DMS 273 treated with DMSO at 0.1 percent for 48 hours (cell line): ENCODE measurements at regions not wholly inside any gene's neighbourhood (a gene's known extent, or its start where the extent isn't known, plus 50 kb on each side); places are given as distances from the start of the nearest gene placed in this dataset.
"Not testable (repeated sequence)": the region's sequence is repeated elsewhere in the genome, so short reads cannot be mapped to it uniquely, and the experiment has no call there.

Experiments
- DNase-seq: peaks from one replicate; lab custom pipeline; 2025; lab: John Stamatoyannopoulos, UW

GRCh38 chr10:84704101-84704500, 375.7 kb downstream of the CCSER2 start:
- no peak for DNase-seq

DNA sequence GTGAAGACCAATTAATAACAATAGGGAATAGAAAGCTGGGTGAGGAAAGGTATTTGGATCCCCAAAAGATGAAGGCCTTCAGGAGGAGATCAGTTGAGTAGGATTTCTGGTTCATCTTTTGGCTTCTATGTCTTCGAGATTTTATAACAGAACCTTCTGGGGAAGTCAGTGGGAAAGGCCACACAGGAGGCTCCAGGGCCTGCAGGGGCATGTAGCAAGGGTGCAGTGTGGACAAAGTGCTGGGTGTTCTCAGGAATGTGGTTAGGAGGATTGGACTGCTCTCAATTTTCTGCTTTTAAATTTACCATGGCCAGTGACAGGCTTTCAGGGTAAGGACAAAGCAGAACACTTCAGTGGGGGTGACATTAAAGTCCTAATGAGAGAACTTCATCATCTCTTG, 378.0 kb downstream of the CCSER2 start:
- DNase-seq: no peak

DNA sequence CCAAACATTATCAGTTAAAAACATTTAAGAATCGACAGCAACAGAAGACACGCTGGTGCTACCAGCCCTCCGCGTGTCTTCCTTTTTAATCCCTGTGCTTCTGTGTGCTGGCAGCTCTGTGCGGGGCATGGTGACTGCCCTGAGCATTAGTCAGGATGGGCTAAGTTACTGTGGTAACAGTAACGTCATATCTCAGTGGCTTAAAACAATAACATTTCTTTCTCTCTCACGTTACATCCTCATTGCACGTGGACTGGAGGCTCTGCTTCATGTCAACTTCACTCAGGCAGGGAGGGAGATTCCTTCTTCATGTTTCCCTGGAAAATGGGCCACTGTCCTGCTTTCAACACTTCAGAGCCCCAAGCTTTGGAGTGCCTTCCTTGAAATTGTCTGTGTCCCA, 378.5 kb downstream of the CCSER2 start:
- no peak for DNase-seq

- DNase-seq: peak; percentile 1
Measured at GRCh38 chr10:84715911-84716310, 387.5 kb downstream of the CCSER2 start.

GRCh38 chr10:84718877-84719616, 390.7 kb downstream of the CCSER2 start:
- DNase-seq: no peak

- no peak for DNase-seq
Measured at GRCh38 chr10:84719687-84720086, 391.3 kb downstream of the CCSER2 start.

- no peak for DNase-seq
Measured at GRCh38 chr10:84727398-84727797, 399.0 kb downstream of the CCSER2 start.

DNA sequence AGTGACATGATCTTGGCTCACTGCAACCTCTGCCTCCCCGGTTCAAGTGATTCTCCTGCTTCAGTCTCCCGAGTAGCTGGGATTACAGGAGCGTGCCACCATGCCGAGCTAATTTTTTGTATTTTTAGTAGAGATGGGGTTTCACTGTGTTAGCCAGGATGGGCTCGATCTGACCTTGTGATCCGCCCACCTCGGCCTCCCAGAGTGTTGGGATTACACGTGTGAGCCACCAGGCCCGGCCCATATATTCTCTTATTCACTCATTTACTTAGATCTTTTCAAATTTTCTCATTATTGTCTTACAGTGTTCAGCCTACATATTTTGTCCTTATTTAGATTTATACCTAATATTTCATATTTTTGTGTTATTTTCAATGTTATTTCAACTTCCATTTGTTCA, 410.7 kb downstream of the CCSER2 start:
- not testable (repeated sequence) for DNase-seq

DNA sequence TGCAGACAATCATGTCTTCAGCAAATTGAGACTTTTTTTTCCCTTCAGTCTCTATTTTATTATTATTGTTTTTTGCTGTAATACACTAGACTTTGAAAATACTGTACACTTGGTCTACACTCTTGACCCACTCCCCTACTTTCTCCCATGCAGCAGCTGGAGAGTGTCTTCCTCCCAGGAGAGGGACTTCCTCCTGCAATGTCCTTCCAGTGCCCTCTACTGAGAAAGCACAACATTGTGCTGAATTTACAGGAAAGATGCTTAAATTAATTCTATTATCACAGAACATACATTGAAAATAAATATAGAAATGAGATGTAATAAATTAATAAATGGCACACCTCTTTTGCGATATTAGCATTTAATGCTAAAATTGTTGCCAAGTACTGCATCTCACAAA, 411.3 kb downstream of the CCSER2 start:
- no peak for DNase-seq

DNA sequence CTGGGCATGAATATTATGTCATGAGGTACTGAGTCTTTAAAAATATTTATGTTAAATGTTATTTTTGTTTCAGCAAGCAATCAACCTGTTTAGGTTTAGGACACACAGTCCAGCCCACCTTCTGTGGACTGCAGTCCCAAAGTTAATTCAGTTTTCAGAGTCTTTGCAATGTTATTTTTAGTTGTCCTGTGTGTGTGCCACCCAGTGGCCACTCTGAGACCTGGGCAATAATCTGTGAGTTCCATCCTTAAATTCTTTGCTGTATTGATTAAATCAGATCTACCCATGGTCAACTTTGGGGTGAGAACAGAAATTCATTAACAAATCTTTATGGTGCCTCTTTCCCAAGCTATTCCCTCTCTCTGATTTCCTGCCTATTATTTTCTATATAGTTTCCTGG, 415.1 kb downstream of the CCSER2 start:
- no peak for DNase-seq

- no peak for DNase-seq
Measured at GRCh38 chr10:84755311-84755710, 426.9 kb downstream of the CCSER2 start.

DNA sequence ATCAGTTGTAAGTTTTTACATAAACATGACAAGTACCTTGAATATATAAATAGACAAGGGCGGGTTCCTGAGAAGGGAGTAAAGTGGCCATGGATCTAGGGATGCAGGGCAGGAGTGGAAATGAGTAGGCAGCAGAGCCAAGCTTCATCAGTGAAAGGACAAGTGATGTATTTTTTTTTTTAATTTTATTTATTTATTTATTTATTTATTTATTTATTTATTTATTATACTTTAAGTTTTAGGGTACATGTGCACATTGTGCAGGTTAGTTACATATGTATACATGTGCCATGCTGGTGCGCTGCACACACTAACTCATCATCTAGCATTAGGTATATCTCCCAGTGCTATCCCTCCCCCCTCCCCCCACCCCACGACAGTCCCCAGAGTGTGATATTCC, 428.3 kb downstream of the CCSER2 start:
- DNase-seq: not testable (repeated sequence)

- DNase-seq: not testable (repeated sequence)
Measured at GRCh38 chr10:84761994-84762614, 433.7 kb downstream of the CCSER2 start.

GRCh38 chr10:84762754-84763394, 434.5 kb downstream of the CCSER2 start:
- no peak for DNase-seq

DNA sequence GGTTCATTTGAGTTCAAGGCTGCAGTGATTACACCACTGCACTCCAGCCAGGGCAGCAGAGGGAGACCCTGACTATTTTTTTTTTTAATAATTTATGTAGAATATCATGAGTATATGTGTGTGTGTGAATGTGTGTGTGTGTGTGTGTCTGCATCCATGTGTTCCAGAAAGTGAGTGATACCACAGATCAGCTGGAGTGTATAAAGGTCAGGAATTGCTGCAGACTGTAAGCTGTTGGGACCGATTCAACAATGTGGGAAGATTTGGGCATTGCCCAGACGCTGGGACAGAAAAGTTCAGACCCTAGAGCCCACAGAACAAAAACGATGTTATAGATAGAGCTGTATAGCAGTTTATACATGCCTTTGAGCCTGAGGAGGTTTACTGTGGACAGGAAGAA, 435.6 kb downstream of the CCSER2 start:
- DNase-seq: no peak

DNA sequence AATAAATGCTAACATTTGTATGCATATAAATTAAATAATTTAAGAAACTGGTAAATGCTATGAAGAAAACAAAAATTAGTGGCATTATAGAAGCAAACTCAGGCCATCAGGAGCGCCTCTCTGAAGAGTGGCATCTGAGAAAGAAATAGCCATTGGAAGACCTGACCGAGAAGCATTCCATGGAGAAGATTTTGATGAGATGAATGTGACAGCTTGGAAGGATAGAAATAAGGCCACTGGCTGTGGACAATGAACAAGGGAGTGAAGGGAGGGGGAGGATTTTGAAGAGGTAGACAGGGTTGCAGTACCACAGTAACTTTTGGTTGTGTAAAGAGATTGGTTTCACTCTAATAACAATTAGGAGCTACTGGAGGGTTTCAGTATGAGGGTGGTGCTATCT, 436.7 kb downstream of the CCSER2 start:
- no peak for DNase-seq

- DNase-seq: no peak
Measured at GRCh38 chr10:84765656-84766055, 437.3 kb downstream of the CCSER2 start.

- no peak for DNase-seq
Measured at GRCh38 chr10:84766923-84767322, 438.5 kb downstream of the CCSER2 start.

DNA sequence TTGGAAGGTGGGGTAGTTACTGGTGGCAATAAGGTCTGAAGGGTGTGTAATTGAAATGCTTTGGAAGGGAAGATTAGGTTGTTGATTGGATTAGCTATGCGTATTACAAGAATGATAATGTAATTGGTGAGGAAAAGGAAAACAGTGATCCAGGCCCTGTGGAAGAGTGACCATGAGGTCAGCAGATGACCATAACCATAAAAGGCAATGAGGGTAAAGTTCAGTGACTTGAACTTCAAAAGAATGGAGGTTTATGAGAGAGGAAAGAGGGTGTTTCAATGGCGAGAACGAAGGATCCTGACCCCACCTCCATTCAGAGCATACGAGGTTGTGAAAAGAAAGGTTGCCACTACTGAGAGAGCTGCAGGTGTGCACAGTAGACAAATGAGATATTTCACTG, 439.7 kb downstream of the CCSER2 start:
- DNase-seq: no peak

- DNase-seq: no peak
Measured at GRCh38 chr10:84770824-84771223, 442.4 kb downstream of the CCSER2 start.

- DNase-seq: peak; percentile 6
Measured at GRCh38 chr10:84783386-84783785, 455.0 kb downstream of the CCSER2 start.

GRCh38 chr10:84783909-84784308, 455.5 kb downstream of the CCSER2 start:
- DNase-seq: no peak

DNA sequence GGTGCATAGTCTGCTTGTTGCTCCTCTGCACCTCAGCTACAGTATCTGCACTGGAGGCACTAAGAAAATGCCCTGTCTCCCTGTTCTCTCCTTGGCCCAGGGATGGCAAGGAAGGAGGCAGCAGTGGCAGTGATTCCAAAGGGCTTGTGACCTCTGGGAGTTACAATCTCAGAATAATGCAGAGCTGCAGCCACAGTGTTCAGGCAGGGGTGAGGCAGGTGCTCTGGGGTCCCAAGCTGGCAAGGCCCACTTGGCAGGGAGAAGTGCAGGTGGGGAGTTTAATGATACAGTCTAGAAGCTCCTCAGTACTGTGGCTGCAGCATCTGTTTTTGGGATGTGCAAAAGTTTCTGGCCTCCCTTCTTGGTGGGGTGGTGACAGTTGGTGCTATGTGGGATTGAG, 456.4 kb downstream of the CCSER2 start:
- DNase-seq: no peak
